AG04449 (cell line): ENCODE measurements at regions not wholly inside any gene's neighbourhood (a gene's known extent, or its start where the extent isn't known, plus 50 kb on each side); places are given as distances from the start of the nearest gene placed in this dataset.

Experiments
- CTCF ChIA-PET: fragments of 350-600 bp; formaldehyde crosslinking; extraction: SDS; loops from one replicate; lab custom pipeline; 2021; ENCODE audit warnings: antibody characterized with exemption; lab: Yijun Ruan, JAX
- POLR2A ChIA-PET: fragments of 400-600, 350-600 bp; formaldehyde crosslinking; extraction: SDS; loops from one replicate; lab custom pipeline; 2020; ENCODE audit warnings: antibody characterized with exemption, inconsistent platforms; lab: Yijun Ruan, JAX
- DNase-seq: peaks from one replicate; pipeline ENCODE4 v3.0.0-alpha.2; 2010; ENCODE audit warnings: low read depth, low spot score
- H3K4me3 ChIP-seq: 2 replicates; pipeline ENCODE4 v1.5.1; 2011; ENCODE audit warnings: low read depth, mild to moderate bottlenecking, control low read depth, low read length
- CTCF ChIP-seq: IDR thresholded peaks from one replicate; pipeline ENCODE4 v1.5.1; 2011; ENCODE audit warnings: mild to moderate bottlenecking, moderate library complexity, low read length, control low read depth, inconsistent platforms; ENCODE audit not compliant: insufficient read depth; ENCODE audit errors: missing control alignments

GRCh38 chr22:49317369-49317768 is 510.3 kb downstream of the BRD1 start:
- no peak for DNase-seq
- no peak overlapping the region for H3K4me3 ChIP-seq
- POLR2A ChIA-PET: no interaction called here
- CTCF ChIA-PET: interaction anchor here (1.2 kb wide), 1 partner anchor 13 kb away, joined by 7 read pairs; no protein-coding TSS in a partner anchor
- TF ChIP-seq CTCF: no peak

GRCh38 chr22:49312601-49313000 is 515.1 kb downstream of the BRD1 start:
- no peak for TF ChIP-seq CTCF
- no peak for DNase-seq
- ChIA-PET CTCF (no interaction called here), POLR2A (no interaction called here)
- H3K4me3 ChIP-seq: no peak overlapping the region

GRCh38 chr22:49310354-49310753 is 517.3 kb downstream of the BRD1 start:
- no peak overlapping the region for H3K4me3 ChIP-seq
- no peak for DNase-seq
- no peak for TF ChIP-seq CTCF
- ChIA-PET CTCF (no interaction called here), POLR2A (no interaction called here)

- ChIA-PET CTCF (no interaction called here), POLR2A (no interaction called here)
These were observed 519.4 kb downstream of the BRD1 start for GRCh38 chr22:49308300-49308699.

GRCh38 chr22:49307870-49308269 is 519.8 kb downstream of the BRD1 start:
- TF ChIP-seq CTCF: no peak
- CTCF ChIA-PET: no interaction called here
- no peak overlapping the region for H3K4me3 ChIP-seq
- no peak for DNase-seq
- POLR2A ChIA-PET: no interaction called here

More at GRCh38 chr22:49308300-49308699, 519.4 kb downstream of the BRD1 start:
- no peak for TF ChIP-seq CTCF
- H3K4me3 ChIP-seq: no peak overlapping the region
- no peak for DNase-seq

GRCh38 chr22:49307481-49307830 is 520.2 kb downstream of the BRD1 start:
- ChIA-PET POLR2A (no interaction called here), CTCF (no interaction called here)
- no peak overlapping the region for H3K4me3 ChIP-seq
- TF ChIP-seq CTCF: no peak
- DNase-seq: no peak
